Chondrocyte (in vitro differentiated cells): ENCODE measurements at regions not wholly inside any gene's neighbourhood (a gene's known extent, or its start where the extent isn't known, plus 50 kb on each side); places are given as distances from the start of the nearest gene placed in this dataset.

Source experiments
- DNase-seq: peaks from one replicate; pipeline ENCODE4 v3.0.0; 2021; ENCODE audit warnings: mixed read lengths, low spot score
- H3K27ac Mint-ChIP-seq: one replicate; pipeline ENCODE4 v1.8.0; 2021; ENCODE audit warnings: mild to moderate bottlenecking, moderate library complexity, mixed read lengths; ENCODE audit not compliant: unreplicated experiment
- H3K27me3 Mint-ChIP-seq: 2 replicates; pipeline ENCODE4 v1.8.0; 2021; ENCODE audit warnings: low read depth, mixed read lengths
- H3K36me3 Mint-ChIP-seq: 2 replicates; pipeline ENCODE4 v1.8.0; 2021; ENCODE audit warnings: low read depth, mixed read lengths
- H3K4me1 Mint-ChIP-seq: 2 replicates; pipeline ENCODE4 v1.8.0; 2021; ENCODE audit warnings: low read depth, mild to moderate bottlenecking, mixed read lengths
- H3K4me3 Mint-ChIP-seq: one replicate; pipeline ENCODE4 v1.8.0; 2021; ENCODE audit warnings: mild to moderate bottlenecking, moderate library complexity, mixed read lengths; ENCODE audit not compliant: unreplicated experiment
- H3K9me3 Mint-ChIP-seq: 2 replicates; pipeline ENCODE4 v1.8.0; 2021; ENCODE audit warnings: low read depth, mixed read lengths
- TF ChIP-seq, protein P1 (sequence below): fragments of 200-600 bp; sonication (generic); IDR thresholded peaks from 2 replicates; pipeline ENCODE4 v1.5.0; 2021; ENCODE audit warnings: antibody characterized with exemption, mild to moderate bottlenecking, moderate library complexity

DNA sequence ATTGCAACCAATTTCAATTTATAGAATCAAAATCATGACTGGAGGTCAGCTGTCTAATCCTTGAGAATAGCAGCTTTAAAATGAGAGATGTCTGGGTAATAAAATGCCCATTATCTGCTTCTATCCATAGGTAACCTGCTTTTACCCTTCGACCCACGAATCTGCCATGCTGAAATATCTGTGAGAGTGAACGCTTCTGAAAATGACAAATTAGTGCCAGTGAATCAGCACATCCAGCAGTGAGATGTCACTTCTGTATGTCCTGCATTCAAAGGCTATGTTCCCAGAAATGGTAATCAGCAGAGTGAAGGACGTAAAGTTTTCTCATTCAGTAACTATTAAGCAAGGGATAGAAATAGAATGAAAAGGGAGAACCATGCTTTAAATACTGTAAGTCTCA is 532.4 kb upstream of the ITGA1 start:
- Mint-ChIP-seq H3K9me3 (no peaks in the 10 kb centered on the region), H3K36me3 (no peaks in the 10 kb centered on the region), H3K4me1 (no peaks in the 10 kb centered on the region), H3K27me3 (peaks cover 9% of the 10 kb centered on the region), H3K27ac (no peak overlapping the region), H3K4me3 (no peak overlapping the region)
- DNase-seq: no peak
- TF ChIP-seq, protein P1, sequence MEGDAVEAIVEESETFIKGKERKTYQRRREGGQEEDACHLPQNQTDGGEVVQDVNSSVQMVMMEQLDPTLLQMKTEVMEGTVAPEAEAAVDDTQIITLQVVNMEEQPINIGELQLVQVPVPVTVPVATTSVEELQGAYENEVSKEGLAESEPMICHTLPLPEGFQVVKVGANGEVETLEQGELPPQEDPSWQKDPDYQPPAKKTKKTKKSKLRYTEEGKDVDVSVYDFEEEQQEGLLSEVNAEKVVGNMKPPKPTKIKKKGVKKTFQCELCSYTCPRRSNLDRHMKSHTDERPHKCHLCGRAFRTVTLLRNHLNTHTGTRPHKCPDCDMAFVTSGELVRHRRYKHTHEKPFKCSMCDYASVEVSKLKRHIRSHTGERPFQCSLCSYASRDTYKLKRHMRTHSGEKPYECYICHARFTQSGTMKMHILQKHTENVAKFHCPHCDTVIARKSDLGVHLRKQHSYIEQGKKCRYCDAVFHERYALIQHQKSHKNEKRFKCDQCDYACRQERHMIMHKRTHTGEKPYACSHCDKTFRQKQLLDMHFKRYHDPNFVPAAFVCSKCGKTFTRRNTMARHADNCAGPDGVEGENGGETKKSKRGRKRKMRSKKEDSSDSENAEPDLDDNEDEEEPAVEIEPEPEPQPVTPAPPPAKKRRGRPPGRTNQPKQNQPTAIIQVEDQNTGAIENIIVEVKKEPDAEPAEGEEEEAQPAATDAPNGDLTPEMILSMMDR: no peak

DNA sequence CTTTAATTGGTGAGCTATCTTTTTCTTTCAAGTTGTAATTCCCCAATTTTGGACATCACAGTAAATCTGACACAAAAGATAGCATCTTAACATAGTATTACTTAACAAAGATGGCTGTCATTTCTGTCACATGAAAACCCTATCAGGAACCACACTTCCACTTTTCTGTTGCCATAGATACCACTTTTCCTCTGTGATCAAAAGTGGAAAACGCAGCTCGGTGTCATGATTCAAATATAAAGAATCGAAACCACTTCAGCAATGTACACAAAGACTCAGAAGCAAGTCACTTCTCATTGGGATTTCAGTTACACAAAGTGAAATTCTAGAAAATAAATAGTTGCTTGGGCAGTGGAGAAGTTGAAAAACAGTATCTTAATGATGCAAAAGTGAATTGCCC is 524.9 kb upstream of the ITGA1 start:
- H3K27me3 Mint-ChIP-seq: peaks cover 10% of the 10 kb centered on the region
- H3K9me3 Mint-ChIP-seq: no peaks in the 10 kb centered on the region
- TF ChIP-seq, protein P1: no peak
- no peak overlapping the region for H3K4me3 Mint-ChIP-seq
- H3K27ac Mint-ChIP-seq: no peak overlapping the region
- no peak for DNase-seq
- H3K4me1 Mint-ChIP-seq: no peaks in the 10 kb centered on the region
- no peaks in the 10 kb centered on the region for H3K36me3 Mint-ChIP-seq

DNA sequence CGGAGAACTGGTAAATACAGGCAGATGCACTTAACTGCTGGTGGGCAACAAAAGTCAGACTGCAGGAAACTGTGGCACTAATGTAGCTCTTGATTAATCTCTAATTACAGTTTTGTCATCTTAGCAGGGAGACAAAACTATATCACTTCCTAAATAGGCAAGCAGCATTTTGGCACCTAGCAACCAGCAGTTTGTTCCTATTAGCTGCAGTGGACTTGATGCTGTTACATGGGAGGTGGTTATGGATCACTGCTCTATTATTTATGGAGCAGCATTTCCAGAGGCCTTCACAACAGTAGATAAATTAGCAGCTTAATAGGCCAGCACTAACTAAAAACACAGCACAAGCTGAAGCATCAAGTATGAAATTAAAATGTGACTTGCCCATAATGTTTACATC is 518.3 kb upstream of the ITGA1 start:
- TF ChIP-seq, protein P1: no peak
- no peak overlapping the region for H3K4me3 Mint-ChIP-seq
- H3K27ac Mint-ChIP-seq: no peak overlapping the region
- H3K9me3 Mint-ChIP-seq: no peaks in the 10 kb centered on the region
- H3K4me1 Mint-ChIP-seq: no peaks in the 10 kb centered on the region
- DNase-seq: no peak
- H3K27me3 Mint-ChIP-seq: peaks cover 15% of the 10 kb centered on the region
- H3K36me3 Mint-ChIP-seq: no peaks in the 10 kb centered on the region

DNA sequence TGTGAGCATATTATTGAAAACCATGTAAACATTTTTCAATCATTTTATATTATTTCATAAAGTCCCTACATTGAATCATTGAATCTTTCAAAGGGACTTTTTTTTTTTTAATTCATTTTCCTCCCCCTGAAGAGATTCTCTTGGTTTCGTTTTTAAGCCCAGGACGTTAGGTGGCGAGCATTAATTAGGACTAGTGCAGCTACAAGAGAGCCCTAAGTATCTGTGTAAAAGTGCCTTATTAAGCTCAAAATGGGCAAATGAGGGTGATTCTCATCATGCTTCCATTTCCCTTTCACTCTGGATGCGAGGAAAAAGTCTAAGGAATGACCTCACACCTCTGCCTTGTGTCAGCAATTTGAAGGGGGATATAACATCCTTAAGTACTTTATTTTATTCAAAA is 517.9 kb upstream of the ITGA1 start:
- H3K36me3 Mint-ChIP-seq: no peaks in the 10 kb centered on the region
- no peak overlapping the region for H3K4me3 Mint-ChIP-seq
- H3K27me3 Mint-ChIP-seq: peaks cover 15% of the 10 kb centered on the region
- TF ChIP-seq, protein P1: no peak
- DNase-seq: no peak
- no peak overlapping the region for H3K27ac Mint-ChIP-seq
- no peaks in the 10 kb centered on the region for H3K4me1 Mint-ChIP-seq
- H3K9me3 Mint-ChIP-seq: no peaks in the 10 kb centered on the region

DNA sequence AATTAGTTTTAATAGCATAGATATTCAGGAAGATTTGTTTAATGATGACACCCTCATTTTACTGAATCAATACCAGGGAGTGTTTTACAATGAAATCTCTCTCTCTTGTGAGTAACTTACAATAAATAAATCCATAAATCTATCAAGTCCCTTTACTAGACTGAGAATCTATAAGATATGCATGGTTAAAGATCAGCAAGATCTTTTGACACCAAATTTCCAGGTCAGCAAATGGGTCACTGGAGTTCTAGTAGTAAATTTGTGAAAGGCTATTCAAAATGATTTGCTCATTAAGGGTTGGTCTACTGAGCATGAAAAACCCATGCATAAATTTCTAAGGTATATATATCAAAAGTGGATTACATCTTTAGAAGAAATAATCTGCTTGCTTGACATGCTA is 512.1 kb upstream of the ITGA1 start:
- Mint-ChIP-seq H3K27ac (no peak overlapping the region), H3K36me3 (no peaks in the 10 kb centered on the region), H3K27me3 (peaks cover 16% of the 10 kb centered on the region), H3K9me3 (peaks cover 7% of the 10 kb centered on the region), H3K4me1 (no peaks in the 10 kb centered on the region), H3K4me3 (no peak overlapping the region)
- no peak for DNase-seq
- TF ChIP-seq, protein P1: no peak
